Effector memory CD8-positive, alpha-beta T cell (primary cell): ENCODE measurements at regions not wholly inside any gene's neighbourhood (a gene's known extent, or its start where the extent isn't known, plus 50 kb on each side); places are given as distances from the start of the nearest gene placed in this dataset.

Experiments
- ATAC-seq: fragments of 150-1000 bp; cut with Tn5 transposase; replicated peaks from 2 replicates; pipeline ENCODE4 v1.10.0; 2021; ENCODE audit warnings: mild to moderate bottlenecking, moderate library complexity
- DNase-seq, 3 experiments: peaks; one replicate each; pipeline ENCODE4 v3.0.0; 2021
- H3K27ac Mint-ChIP-seq, 2 donors: one replicate each; pipeline ENCODE4 v1.8.0; 2022; ENCODE audit warnings: mild to moderate bottlenecking in 2 of 2, mixed read lengths in 2 of 2, moderate library complexity in 2 of 2
- H3K27me3 Mint-ChIP-seq, 2 donors: one replicate each; pipeline ENCODE4 v1.8.0; 2022; ENCODE audit warnings: mixed read lengths in 2 of 2
- H3K36me3 Mint-ChIP-seq: one replicate; pipeline ENCODE4 v1.8.0; 2022; ENCODE audit warnings: mild to moderate bottlenecking, moderate library complexity, mixed read lengths; ENCODE audit not compliant: insufficient read depth
- H3K4me1 Mint-ChIP-seq, 2 donors: one replicate each; pipeline ENCODE4 v1.8.0; 2022; ENCODE audit warnings: low read depth in 2 of 2, mixed read lengths in 2 of 2
- H3K4me3 Mint-ChIP-seq, 2 donors: one replicate each; pipeline ENCODE4 v1.8.0; 2022; ENCODE audit warnings: mild to moderate bottlenecking in 2 of 2, mixed read lengths in 2 of 2, moderate library complexity in 2 of 2
- H3K9me3 Mint-ChIP-seq, 2 donors: one replicate each; pipeline ENCODE4 v1.8.0; 2022; ENCODE audit warnings: mixed read lengths in 2 of 2

- no peak for ATAC-seq
- Mint-ChIP-seq H3K36me3 (no peaks in the 10 kb centered on the region), H3K9me3 (no peaks in the 10 kb centered on the region), H3K4me3 (no peak overlapping the region), H3K27me3 (peaks cover 17 to 40% of the 10 kb centered on the region in 2 donors), H3K27ac (no peak overlapping the region), H3K4me1 (no peaks in the 10 kb centered on the region)
- no peak for DNase-seq
Observed at GRCh38 chr15:61685534-61685933, 374.7 kb downstream of the VPS13C start.

GRCh38 chr15:61684749-61685467 lies 375.3 kb downstream of the VPS13C start:
- H3K27ac Mint-ChIP-seq = no peak overlapping the region
- no peaks in the 10 kb centered on the region for H3K36me3 Mint-ChIP-seq
- no peak for ATAC-seq
- no peak for DNase-seq
- H3K4me3 Mint-ChIP-seq = no peak overlapping the region
- H3K4me1 Mint-ChIP-seq = no peaks in the 10 kb centered on the region
- H3K9me3 Mint-ChIP-seq = no peaks in the 10 kb centered on the region
- H3K27me3 Mint-ChIP-seq = peaks cover 19 to 42% of the 10 kb centered on the region in 2 donors

GRCh38 chr15:61682891-61683735 lies 377.1 kb downstream of the VPS13C start:
- Mint-ChIP-seq H3K27ac (no peak overlapping the region), H3K27me3 (peaks cover 19 to 56% of the 10 kb centered on the region in 2 donors), H3K36me3 (no peaks in the 10 kb centered on the region), H3K4me1 (no peaks in the 10 kb centered on the region), H3K9me3 (no peaks in the 10 kb centered on the region), H3K4me3 (no peak overlapping the region)
- DNase-seq (no peak), ATAC-seq (no peak)

- no peak for ATAC-seq
- peaks cover 0 to 3% of the 10 kb centered on the region in 2 donors for H3K9me3 Mint-ChIP-seq
Observed at GRCh38 chr15:61681676-61682075, 378.6 kb downstream of the VPS13C start.

GRCh38 chr15:61681038-61681418 lies 379.2 kb downstream of the VPS13C start:
- Mint-ChIP-seq H3K36me3 (no peaks in the 10 kb centered on the region), H3K4me3 (no peak overlapping the region), H3K27me3 (peaks cover 26 to 51% of the 10 kb centered on the region in 2 donors), H3K4me1 (no peaks in the 10 kb centered on the region), H3K9me3 (peaks cover 0 to 3% of the 10 kb centered on the region in 2 donors), H3K27ac (no peak overlapping the region)
- no peak for ATAC-seq
- DNase-seq = no peak

More at GRCh38 chr15:61681676-61682075, 378.6 kb downstream of the VPS13C start:
- Mint-ChIP-seq H3K36me3 (no peaks in the 10 kb centered on the region), H3K4me3 (no peak overlapping the region), H3K4me1 (no peaks in the 10 kb centered on the region), H3K27ac (no peak overlapping the region), H3K27me3 (peaks cover 24 to 56% of the 10 kb centered on the region in 2 donors)
- no peak for DNase-seq

GRCh38 chr15:61680260-61681037 lies 379.8 kb downstream of the VPS13C start:
- no peaks in the 10 kb centered on the region for H3K36me3 Mint-ChIP-seq
- ATAC-seq (no peak), DNase-seq (no peak)
- H3K27ac Mint-ChIP-seq = no peak overlapping the region
- no peaks in the 10 kb centered on the region for H3K4me1 Mint-ChIP-seq
- peaks cover 26 to 45% of the 10 kb centered on the region in 2 donors for H3K27me3 Mint-ChIP-seq
- peaks cover 0 to 3% of the 10 kb centered on the region in 2 donors for H3K9me3 Mint-ChIP-seq
- no peak overlapping the region for H3K4me3 Mint-ChIP-seq

- no peaks in the 10 kb centered on the region for H3K4me1 Mint-ChIP-seq
- no peaks in the 10 kb centered on the region for H3K36me3 Mint-ChIP-seq
- ATAC-seq (no peak), DNase-seq (no peak)
- H3K27me3 Mint-ChIP-seq = peaks cover 25 to 30% of the 10 kb centered on the region in 2 donors
- H3K27ac Mint-ChIP-seq = no peak overlapping the region
- peaks cover 0 to under 1% of the 10 kb centered on the region in 2 donors for H3K9me3 Mint-ChIP-seq
- H3K4me3 Mint-ChIP-seq = no peak overlapping the region
Observed at GRCh38 chr15:61671736-61672135, 388.5 kb downstream of the VPS13C start.

GRCh38 chr15:61668444-61668843 lies 391.8 kb downstream of the VPS13C start:
- no peak overlapping the region for H3K27ac Mint-ChIP-seq
- no peaks in the 10 kb centered on the region for H3K36me3 Mint-ChIP-seq
- ATAC-seq = no peak
- H3K4me3 Mint-ChIP-seq = no peak overlapping the region
- no peaks in the 10 kb centered on the region for H3K9me3 Mint-ChIP-seq
- H3K27me3 Mint-ChIP-seq = peaks cover 34 to 42% of the 10 kb centered on the region in 2 donors
- no peaks in the 10 kb centered on the region for H3K4me1 Mint-ChIP-seq
- DNase-seq = no peak

GRCh38 chr15:61661791-61662190 lies 398.5 kb downstream of the VPS13C start:
- Mint-ChIP-seq H3K27ac (no peak overlapping the region), H3K27me3 (peaks cover 57 to 65% of the 10 kb centered on the region in 2 donors), H3K9me3 (no peaks in the 10 kb centered on the region), H3K36me3 (no peaks in the 10 kb centered on the region), H3K4me3 (no peak overlapping the region), H3K4me1 (no peaks in the 10 kb centered on the region)
- DNase-seq (no peak), ATAC-seq (no peak)

GRCh38 chr15:61660579-61660978 lies 399.7 kb downstream of the VPS13C start:
- Mint-ChIP-seq H3K27ac (no peak overlapping the region), H3K9me3 (no peaks in the 10 kb centered on the region), H3K4me3 (no peak overlapping the region), H3K4me1 (no peaks in the 10 kb centered on the region), H3K27me3 (peaks cover 50 to 68% of the 10 kb centered on the region in 2 donors), H3K36me3 (no peaks in the 10 kb centered on the region)
- DNase-seq (no peak), ATAC-seq (no peak)

GRCh38 chr15:61659566-61660190 lies 400.6 kb downstream of the VPS13C start:
- peaks cover 42 to 63% of the 10 kb centered on the region in 2 donors for H3K27me3 Mint-ChIP-seq
- H3K36me3 Mint-ChIP-seq = no peaks in the 10 kb centered on the region
- no peak for ATAC-seq
- H3K4me3 Mint-ChIP-seq = no peak overlapping the region
- no peak for DNase-seq
- no peaks in the 10 kb centered on the region for H3K9me3 Mint-ChIP-seq
- no peak overlapping the region for H3K27ac Mint-ChIP-seq
- H3K4me1 Mint-ChIP-seq = no peaks in the 10 kb centered on the region

GRCh38 chr15:61657461-61657860 lies 402.8 kb downstream of the VPS13C start:
- DNase-seq = no peak
- H3K27me3 Mint-ChIP-seq = peaks cover 32 to 61% of the 10 kb centered on the region in 2 donors
- no peak overlapping the region for H3K27ac Mint-ChIP-seq
- no peaks in the 10 kb centered on the region for H3K36me3 Mint-ChIP-seq
- ATAC-seq = no peak
- H3K9me3 Mint-ChIP-seq = no peaks in the 10 kb centered on the region
- H3K4me3 Mint-ChIP-seq = no peak overlapping the region
- H3K4me1 Mint-ChIP-seq = no peaks in the 10 kb centered on the region

- ATAC-seq (no peak), DNase-seq (no peak)
- Mint-ChIP-seq H3K4me1 (no peaks in the 10 kb centered on the region), H3K27ac (no peak overlapping the region), H3K27me3 (peaks cover 24 to 52% of the 10 kb centered on the region in 2 donors), H3K9me3 (no peaks in the 10 kb centered on the region), H3K4me3 (no peak overlapping the region), H3K36me3 (no peaks in the 10 kb centered on the region)
Observed at GRCh38 chr15:61656391-61656790, 403.9 kb downstream of the VPS13C start.
